ENCODE measurements at regions not wholly inside any gene's neighbourhood (a gene's known extent, or its start where the extent isn't known, plus 50 kb on each side); places are given as distances from the start of the nearest gene placed in this dataset.

DNA sequence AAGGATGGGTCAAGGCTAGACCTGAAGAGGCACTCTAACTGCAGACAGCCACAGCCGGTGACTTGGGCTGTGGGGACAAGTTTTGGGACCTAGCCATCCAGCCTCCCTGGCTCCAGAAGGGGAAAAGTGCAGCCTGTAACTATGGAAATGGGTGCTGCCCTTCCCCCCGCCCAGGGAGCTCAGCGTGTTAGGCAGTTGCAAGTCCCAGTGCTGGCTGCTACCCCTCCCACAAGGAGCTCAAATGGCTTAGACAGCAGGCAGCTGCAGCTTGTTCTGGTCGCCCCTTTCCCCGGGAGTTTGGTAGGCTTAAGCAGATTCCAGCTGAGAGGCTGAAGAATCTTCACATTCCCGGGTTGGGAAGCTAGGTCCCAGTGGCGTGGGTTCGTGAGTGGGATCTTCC is 162.6 kb downstream of the FAM83B start:
- TF ChIP-seq, protein P1, sequence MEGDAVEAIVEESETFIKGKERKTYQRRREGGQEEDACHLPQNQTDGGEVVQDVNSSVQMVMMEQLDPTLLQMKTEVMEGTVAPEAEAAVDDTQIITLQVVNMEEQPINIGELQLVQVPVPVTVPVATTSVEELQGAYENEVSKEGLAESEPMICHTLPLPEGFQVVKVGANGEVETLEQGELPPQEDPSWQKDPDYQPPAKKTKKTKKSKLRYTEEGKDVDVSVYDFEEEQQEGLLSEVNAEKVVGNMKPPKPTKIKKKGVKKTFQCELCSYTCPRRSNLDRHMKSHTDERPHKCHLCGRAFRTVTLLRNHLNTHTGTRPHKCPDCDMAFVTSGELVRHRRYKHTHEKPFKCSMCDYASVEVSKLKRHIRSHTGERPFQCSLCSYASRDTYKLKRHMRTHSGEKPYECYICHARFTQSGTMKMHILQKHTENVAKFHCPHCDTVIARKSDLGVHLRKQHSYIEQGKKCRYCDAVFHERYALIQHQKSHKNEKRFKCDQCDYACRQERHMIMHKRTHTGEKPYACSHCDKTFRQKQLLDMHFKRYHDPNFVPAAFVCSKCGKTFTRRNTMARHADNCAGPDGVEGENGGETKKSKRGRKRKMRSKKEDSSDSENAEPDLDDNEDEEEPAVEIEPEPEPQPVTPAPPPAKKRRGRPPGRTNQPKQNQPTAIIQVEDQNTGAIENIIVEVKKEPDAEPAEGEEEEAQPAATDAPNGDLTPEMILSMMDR (conservative IDR thresholded peaks at IDR 0.05; ENCODE audit: control insufficient read depth, insufficient read depth, low read depth, low read length): no peak
- H3K4me3 ChIP-seq (ENCODE audit: control insufficient read depth, low read depth, low read length): no peak overlapping the region
- DNase-seq (ENCODE audit: low read depth): no peak

DNA sequence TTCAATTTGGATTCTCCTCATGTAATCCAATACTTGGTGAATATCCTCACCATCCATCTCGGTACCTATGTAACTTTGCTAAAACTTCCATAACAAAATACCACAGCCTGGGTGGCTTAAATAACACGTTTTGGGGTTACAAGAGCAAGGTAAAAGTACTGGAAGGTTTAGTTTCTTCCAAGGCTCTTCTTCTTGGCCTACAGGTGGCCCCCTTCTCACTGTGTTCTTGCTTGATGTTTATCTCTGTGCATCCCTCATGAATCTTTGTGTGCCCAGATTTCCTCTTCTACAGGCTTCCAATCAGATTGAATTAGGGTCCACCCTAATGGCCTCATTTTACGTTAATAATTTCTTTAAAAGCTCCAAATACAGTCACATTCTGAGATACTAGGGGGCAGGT is 163.3 kb upstream of the HCRTR2 start:
- DNase-seq (ENCODE audit: low read depth): no peak
- no peak overlapping the region for H3K4me3 ChIP-seq (ENCODE audit: control insufficient read depth, low read depth, low read length)
- TF ChIP-seq, protein P1 (conservative IDR thresholded peaks at IDR 0.05; ENCODE audit: control insufficient read depth, insufficient read depth, low read depth, low read length): no peak

DNA sequence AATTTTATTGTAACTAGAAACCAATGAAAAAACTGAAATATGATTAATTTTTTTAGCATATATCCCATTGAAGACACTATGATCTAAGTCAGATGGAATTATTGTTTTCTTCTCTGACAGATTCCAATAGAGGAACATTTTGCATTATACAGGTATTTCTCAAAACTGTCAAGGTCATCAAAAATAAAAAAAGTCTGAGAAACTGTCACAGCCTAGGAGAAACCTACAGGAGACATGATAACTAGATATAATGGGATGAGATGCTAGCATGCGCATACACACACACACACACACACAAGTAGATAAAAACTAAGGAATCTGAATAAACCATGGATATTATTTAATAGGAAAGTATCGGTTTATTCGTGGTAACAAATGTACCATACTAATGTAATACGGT is 161.9 kb upstream of the HCRTR2 start:
- TF ChIP-seq, protein P1 (conservative IDR thresholded peaks at IDR 0.05; ENCODE audit: control insufficient read depth, insufficient read depth, low read depth, low read length): no peak
- H3K4me3 ChIP-seq (ENCODE audit: control insufficient read depth, low read depth, low read length): no peak overlapping the region
- DNase-seq (ENCODE audit: low read depth): no peak

DNA sequence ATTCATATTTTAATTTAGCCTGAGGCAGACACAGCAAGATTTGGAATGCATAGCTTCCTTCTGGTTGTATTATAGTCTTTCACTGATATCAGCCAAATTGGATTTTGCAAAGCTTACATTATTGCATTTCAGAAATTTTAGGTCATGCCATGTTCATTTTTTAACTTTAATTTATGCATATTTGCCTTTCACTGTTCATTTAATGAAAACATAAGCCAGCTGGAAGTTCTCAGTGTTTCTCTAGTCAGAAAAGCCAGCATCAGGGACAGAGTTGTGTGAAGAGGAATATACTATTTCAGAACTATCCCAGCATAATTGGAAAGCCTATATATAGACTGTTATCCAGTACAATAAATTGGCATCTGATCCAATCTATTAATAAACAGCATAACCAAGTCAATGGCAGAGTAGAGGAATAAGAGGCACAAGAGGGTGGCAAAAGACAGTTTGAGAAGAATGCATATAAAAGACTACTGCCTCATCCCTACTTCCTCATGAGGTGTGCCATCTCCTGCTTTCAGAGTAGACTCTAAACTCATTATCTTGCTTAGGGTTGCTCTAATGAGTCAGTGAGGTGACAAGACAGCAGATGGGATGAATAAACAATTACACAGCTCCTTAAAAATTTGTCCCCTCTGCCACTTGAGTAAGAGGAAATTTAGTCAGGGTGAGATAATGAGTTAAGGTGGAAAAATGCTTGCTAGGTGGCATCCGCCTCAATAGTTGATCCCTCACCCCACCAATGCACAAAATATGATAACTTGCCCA is 159.8 kb upstream of the HCRTR2 start:
- H3K4me3 ChIP-seq (ENCODE audit: control insufficient read depth, low read depth, low read length): no peak overlapping the region
- TF ChIP-seq, protein P1 (conservative IDR thresholded peaks at IDR 0.05; ENCODE audit: control insufficient read depth, insufficient read depth, low read depth, low read length): no peak
- no peak for DNase-seq (ENCODE audit: low read depth)

DNA sequence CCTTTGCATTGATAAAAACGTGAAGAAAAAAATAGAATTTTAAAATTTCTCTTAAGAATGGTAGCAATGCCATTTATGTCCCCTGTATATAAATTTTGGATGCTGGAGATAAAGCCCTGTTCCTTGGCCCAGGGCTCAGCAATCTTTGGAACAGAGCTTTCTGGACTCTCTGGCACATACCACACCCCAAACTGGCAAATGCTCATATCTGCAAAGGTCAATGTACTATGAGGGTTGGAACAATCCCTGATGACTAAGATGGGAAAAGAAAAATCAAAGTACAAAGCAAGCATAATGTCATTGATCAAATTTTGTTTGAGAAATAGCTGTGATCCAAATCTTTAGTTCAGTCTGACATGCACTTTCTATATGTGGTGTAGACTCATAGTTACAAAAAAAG is 158.1 kb upstream of the HCRTR2 start:
- TF ChIP-seq, protein P1 (conservative IDR thresholded peaks at IDR 0.05; ENCODE audit: control insufficient read depth, insufficient read depth, low read depth, low read length): no peak
- no peak overlapping the region for H3K4me3 ChIP-seq (ENCODE audit: control insufficient read depth, low read depth, low read length)
- no peak for DNase-seq (ENCODE audit: low read depth)

DNA sequence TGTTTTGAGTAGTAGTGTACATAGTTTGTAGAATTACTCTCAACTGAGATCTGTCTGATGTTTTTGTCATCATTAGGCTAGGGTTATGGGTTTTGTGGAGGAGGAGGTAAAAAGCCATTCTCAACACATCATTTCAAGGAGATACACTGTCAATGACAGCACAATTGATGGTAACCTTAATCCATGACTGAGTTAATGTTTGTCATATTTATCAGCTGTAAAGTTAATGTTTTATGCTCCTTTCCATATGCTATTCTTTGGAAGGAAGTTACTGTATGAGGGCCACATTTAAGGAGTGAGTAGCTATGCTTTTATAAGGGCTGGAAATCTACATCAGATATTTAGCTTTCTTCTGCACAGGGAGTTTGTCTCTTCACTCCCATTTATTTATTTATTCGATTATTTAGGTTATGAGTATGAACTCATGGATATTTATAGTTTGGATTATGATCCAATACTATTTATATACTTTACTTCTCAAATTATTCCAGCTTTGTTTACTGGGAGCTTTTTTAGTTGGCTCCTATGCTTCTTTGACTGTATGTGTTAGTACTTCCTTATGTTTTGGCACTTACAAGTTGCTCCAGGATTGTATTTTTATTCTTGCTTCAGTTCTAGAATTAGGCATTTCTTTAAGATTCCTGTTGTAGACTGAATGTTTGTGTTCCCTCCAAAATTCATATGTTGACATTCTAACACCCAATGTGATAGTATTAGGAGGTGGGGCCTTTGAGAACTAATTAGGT is 156.6 kb upstream of the HCRTR2 start:
- no peak overlapping the region for H3K4me3 ChIP-seq (ENCODE audit: control insufficient read depth, low read depth, low read length)
- TF ChIP-seq, protein P1 (conservative IDR thresholded peaks at IDR 0.05; ENCODE audit: control insufficient read depth, insufficient read depth, low read depth, low read length): no peak
- DNase-seq (ENCODE audit: low read depth): no peak

Measured in fibroblast of mammary gland (primary cell).